ENCODE measurements at regions not wholly inside any gene's neighbourhood (a gene's known extent, or its start where the extent isn't known, plus 50 kb on each side); places are given as distances from the start of the nearest gene placed in this dataset.

- no peaks in the 10 kb centered on the region for H3K36me3 Mint-ChIP-seq (ENCODE audit: low read depth)
- H3K4me1 Mint-ChIP-seq: peaks cover 18% of the 10 kb centered on the region
- H3K27ac Mint-ChIP-seq: no peak overlapping the region
- POLR2A ChIA-PET: no interaction called here
- DNase-seq: no peak
- CTCF ChIA-PET: interaction anchor here (0.6 to 1.0 kb wide), 2 partner anchors 12 to 1573 kb away, joined by 3 to 4 read pairs; no protein-coding TSS in a partner anchor
- ATAC-seq: no peak
- no peaks in the 10 kb centered on the region for H3K27me3 Mint-ChIP-seq
- H3K4me3 Mint-ChIP-seq: no peak overlapping the region
- no peaks in the 10 kb centered on the region for H3K9me3 Mint-ChIP-seq (ENCODE audit: low read depth)
- intact Hi-C loops (cut with DNase I, micrococcal nuclease): no loop called here
Observed at GRCh38 chr9:72471096-72471495, 50.3 kb upstream of the TMC1 start.

DNA sequence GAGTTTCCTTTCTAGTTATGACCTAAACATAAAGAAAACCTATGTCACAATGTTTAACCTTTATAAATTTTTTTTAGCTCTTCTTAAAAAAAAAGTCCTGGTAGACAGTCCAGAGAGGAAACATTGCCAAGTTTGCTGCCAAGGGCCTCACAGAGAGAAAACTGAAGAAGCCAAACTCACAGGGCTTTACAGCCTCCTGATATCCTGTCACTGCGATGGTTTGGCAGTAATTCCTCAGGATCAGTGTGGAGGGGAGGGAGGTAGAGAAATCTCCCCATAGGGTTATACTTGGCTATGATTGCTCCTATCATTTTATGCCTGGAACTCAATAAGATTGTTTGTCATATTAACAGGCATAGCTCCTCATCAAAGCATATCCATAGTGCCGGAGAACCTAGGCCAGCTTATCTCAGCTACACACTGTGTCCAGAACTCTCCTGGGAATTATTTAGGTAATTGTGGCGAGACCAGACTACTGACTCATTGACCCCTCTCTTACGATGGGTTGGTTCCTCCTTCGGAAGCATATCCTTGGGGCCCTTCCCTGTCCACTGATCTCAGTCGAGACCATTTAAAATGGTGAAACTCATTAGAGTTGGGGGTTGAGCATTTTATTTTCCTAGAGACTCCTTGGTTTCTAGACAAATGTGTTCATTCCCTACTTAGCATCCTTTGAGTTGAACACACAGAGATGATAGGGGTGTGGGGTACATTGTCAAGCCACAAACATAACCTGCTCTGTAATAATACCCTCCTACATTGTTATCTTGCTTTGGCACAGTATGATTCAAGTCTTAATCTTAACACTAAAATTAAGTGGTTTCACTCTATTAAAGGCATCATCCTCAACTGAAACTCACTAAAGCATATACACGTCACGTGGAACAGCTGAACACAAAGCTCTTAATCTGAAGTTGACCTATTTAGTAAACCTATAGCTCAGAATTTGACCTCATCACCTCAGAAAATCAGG, 53.4 kb upstream of the TMC1 start:
- DNase-seq (no peak), ATAC-seq (peak; percentile 26)
- intact Hi-C loops (cut with DNase I, micrococcal nuclease): no loop called here

GRCh38 chr9:72465593-72465984, 55.8 kb upstream of the TMC1 start:
- H3K4me1 Mint-ChIP-seq: peaks cover 8% of the 10 kb centered on the region
- peaks cover 4% of the 10 kb centered on the region for H3K27me3 Mint-ChIP-seq
- ChIA-PET POLR2A (no interaction called here), CTCF (no interaction called here)
- H3K36me3 Mint-ChIP-seq (ENCODE audit: low read depth): no peaks in the 10 kb centered on the region
- ATAC-seq: no peak
- no peak for DNase-seq
- no peaks in the 10 kb centered on the region for H3K9me3 Mint-ChIP-seq (ENCODE audit: low read depth)
- intact Hi-C loops (cut with DNase I, micrococcal nuclease): no loop called here
- no peak overlapping the region for H3K27ac Mint-ChIP-seq
- H3K4me3 Mint-ChIP-seq: no peak overlapping the region

More for the DNA sequence above, 53.4 kb upstream of the TMC1 start:
- Mint-ChIP-seq H3K27me3 (peaks cover 4% of the 10 kb centered on the region), H3K9me3 (ENCODE audit: low read depth) (no peaks in the 10 kb centered on the region), H3K4me1 (peaks cover 11% of the 10 kb centered on the region), H3K36me3 (ENCODE audit: low read depth) (no peaks in the 10 kb centered on the region), H3K4me3 (no peak overlapping the region), H3K27ac (no peak overlapping the region)
- ChIA-PET POLR2A (no interaction called here), CTCF (no interaction called here)

DNA sequence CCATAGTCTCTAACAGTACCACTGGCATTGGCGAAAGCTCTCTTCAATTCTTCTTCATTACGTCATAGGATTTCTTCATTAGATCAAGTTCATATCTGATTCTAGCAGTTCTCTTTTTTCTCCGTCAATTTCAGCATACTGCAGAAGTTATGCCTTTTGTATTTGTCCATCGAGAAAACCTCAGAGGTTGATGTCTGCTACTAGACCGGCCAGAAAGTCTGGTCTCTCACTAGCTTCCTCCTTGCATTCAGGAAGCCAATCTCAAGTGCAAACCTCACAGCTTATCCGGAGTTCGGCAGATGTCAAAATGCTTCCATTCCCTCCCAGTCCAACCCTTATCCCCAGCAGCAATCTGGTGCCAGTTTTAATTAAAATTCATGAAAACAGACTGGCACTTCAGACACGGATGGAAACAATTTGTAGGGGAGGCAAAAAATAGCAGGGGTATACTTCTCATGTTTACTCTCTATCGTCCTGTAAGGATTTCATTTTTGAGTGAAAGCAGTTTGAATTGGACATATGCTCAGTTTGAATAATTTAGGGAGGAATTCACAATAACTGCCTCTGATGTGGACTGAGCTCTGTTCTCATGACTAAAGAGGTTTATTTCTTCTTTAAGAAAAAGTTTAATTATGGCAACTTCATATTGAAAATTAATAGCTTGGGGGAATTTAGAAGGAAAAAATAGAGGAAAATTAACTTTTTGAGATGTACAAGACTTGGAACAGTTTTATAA, 56.4 kb upstream of the TMC1 start:
- no peaks in the 10 kb centered on the region for H3K9me3 Mint-ChIP-seq (ENCODE audit: low read depth)
- peaks cover 8% of the 10 kb centered on the region for H3K4me1 Mint-ChIP-seq
- H3K36me3 Mint-ChIP-seq (ENCODE audit: low read depth): no peaks in the 10 kb centered on the region
- no peak overlapping the region for H3K4me3 Mint-ChIP-seq
- POLR2A ChIA-PET: no interaction called here
- DNase-seq (no peak), ATAC-seq (no peak)
- peaks cover 4% of the 10 kb centered on the region for H3K27me3 Mint-ChIP-seq
- intact Hi-C loops (cut with DNase I, micrococcal nuclease): no loop called here
- H3K27ac Mint-ChIP-seq: no peak overlapping the region
- CTCF ChIA-PET: no interaction called here

GRCh38 chr9:72462340-72462739, 59.1 kb upstream of the TMC1 start:
- ChIA-PET CTCF (no interaction called here), POLR2A (no interaction called here)
- intact Hi-C loops (cut with DNase I, micrococcal nuclease): no loop called here
- Mint-ChIP-seq H3K9me3 (ENCODE audit: low read depth) (no peaks in the 10 kb centered on the region), H3K4me3 (no peak overlapping the region), H3K36me3 (ENCODE audit: low read depth) (no peaks in the 10 kb centered on the region), H3K27me3 (peaks cover 4% of the 10 kb centered on the region), H3K27ac (no peak overlapping the region), H3K4me1 (peaks cover 16% of the 10 kb centered on the region)
- DNase-seq (no peak), ATAC-seq (no peak)

- POLR2A ChIA-PET: no interaction called here
- Mint-ChIP-seq H3K36me3 (ENCODE audit: low read depth) (no peaks in the 10 kb centered on the region), H3K4me1 (peaks cover 16% of the 10 kb centered on the region), H3K27me3 (peaks cover 4% of the 10 kb centered on the region), H3K9me3 (ENCODE audit: low read depth) (no peaks in the 10 kb centered on the region), H3K27ac (no peak overlapping the region), H3K4me3 (no peak overlapping the region)
- CTCF ChIA-PET: no interaction called here
- intact Hi-C loops (cut with DNase I, micrococcal nuclease): no loop called here
- ATAC-seq (no peak), DNase-seq (no peak)
Observed at GRCh38 chr9:72460342-72461312, 60.8 kb upstream of the TMC1 start.

DNA sequence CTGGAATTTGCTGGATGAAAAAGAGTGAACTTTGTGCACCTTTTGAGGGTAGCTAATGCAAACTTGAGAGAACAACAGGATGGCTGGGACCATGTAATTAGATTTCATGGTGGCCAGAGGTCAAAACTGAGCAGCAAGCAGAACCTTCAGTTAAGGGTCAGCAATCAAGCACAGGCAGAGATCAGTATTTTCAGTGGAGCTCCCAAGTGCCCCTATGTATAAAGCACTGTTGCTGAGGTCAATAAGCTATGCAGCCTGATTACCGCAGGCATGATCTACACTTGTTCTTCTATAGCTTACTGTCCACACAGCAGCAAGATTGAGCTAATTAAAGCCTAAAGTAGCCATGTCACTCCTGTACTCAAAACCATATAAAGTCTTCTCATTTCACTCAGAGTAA, 62.1 kb upstream of the TMC1 start:
- H3K27me3 Mint-ChIP-seq: no peaks in the 10 kb centered on the region
- H3K4me3 Mint-ChIP-seq: no peak overlapping the region
- H3K9me3 Mint-ChIP-seq (ENCODE audit: low read depth): no peaks in the 10 kb centered on the region
- no peaks in the 10 kb centered on the region for H3K36me3 Mint-ChIP-seq (ENCODE audit: low read depth)
- ChIA-PET POLR2A (no interaction called here), CTCF (interaction anchor here (1.5 kb wide), 1 partner anchor 12 kb away, joined by 3 read pairs; no protein-coding TSS in a partner anchor)
- no peak overlapping the region for H3K27ac Mint-ChIP-seq
- DNase-seq (no peak), ATAC-seq (no peak)
- H3K4me1 Mint-ChIP-seq: peaks cover 10% of the 10 kb centered on the region
- intact Hi-C loops (cut with DNase I, micrococcal nuclease): no loop called here

DNA sequence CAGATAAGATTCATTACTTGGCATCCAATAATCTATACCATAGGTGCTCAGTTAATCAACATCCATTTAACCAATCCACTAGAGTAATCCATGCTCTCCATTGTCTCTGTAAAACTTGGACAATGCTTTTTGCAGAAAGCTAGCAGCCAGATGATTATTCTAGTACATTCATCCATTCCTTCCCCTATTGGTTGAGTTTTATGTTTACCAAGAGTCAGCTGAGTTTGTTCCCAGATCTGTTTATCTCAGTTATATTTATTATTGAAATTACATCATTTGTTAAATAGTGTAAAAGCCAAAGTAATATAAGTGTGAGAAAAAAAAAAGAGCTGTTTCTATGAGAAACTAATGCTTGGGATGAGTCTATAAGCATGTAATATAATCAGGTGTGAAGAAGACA, 63.3 kb upstream of the TMC1 start:
- no peaks in the 10 kb centered on the region for H3K9me3 Mint-ChIP-seq (ENCODE audit: low read depth)
- H3K27me3 Mint-ChIP-seq: no peaks in the 10 kb centered on the region
- DNase-seq: no peak
- H3K27ac Mint-ChIP-seq: no peak overlapping the region
- no peaks in the 10 kb centered on the region for H3K36me3 Mint-ChIP-seq (ENCODE audit: low read depth)
- no peak for ATAC-seq
- ChIA-PET POLR2A (no interaction called here), CTCF (interaction anchor here (0.7 to 1.5 kb wide), 3 partner anchors 12 to 178 kb away, joined by 3 to 4 read pairs (median 3); no protein-coding TSS in a partner anchor)
- intact Hi-C loops (cut with DNase I, micrococcal nuclease): no loop called here
- H3K4me3 Mint-ChIP-seq: no peak overlapping the region
- H3K4me1 Mint-ChIP-seq: peaks cover 10% of the 10 kb centered on the region

- CTCF ChIA-PET: interaction anchor here (0.7 kb wide), 1 partner anchor 19 kb away, joined by 3 read pairs; no protein-coding TSS in a partner anchor
- ATAC-seq (no peak), DNase-seq (no peak)
- H3K4me3 Mint-ChIP-seq: no peak overlapping the region
- H3K36me3 Mint-ChIP-seq (ENCODE audit: low read depth): no peaks in the 10 kb centered on the region
- no peaks in the 10 kb centered on the region for H3K27me3 Mint-ChIP-seq
- H3K9me3 Mint-ChIP-seq (ENCODE audit: low read depth): no peaks in the 10 kb centered on the region
- POLR2A ChIA-PET: interaction anchor here (0.7 kb wide), 1 partner anchor 542 kb away, joined by 5 read pairs; no protein-coding TSS in a partner anchor
- peaks cover 10% of the 10 kb centered on the region for H3K4me1 Mint-ChIP-seq
- no peak overlapping the region for H3K27ac Mint-ChIP-seq
- intact Hi-C loops (cut with DNase I, micrococcal nuclease): no loop called here
Observed at GRCh38 chr9:72457366-72457765, 64.0 kb upstream of the TMC1 start.

DNA sequence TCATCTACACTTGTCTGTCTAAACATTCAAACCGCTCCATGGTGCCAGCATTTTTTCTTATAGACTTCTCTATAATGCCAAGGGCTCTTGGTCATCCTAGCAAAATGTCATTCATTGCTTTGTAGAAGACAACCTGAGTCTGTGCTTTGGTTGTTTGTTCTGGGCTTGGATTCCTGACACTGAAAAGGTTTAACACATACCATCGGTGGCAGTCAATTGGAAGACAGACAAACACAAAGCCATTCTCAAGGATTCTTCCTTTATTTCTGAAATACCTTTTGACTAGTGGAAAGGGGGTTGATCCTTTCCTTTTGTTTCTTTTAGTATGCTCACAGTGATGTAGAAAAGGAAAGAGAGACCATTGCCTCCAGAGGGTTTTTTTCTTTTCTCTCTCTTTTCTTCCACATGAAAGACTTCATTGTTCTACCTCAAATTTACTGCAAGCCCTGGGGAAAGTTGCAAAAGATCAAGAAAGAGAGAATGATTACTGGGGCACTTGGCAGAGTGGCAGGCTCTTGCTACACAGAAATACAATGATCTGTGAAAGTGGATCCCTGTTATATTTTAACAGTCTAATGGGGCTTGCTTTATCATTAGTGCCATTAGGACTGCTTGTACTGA, 66.4 kb upstream of the TMC1 start:
- ChIA-PET CTCF (no interaction called here), POLR2A (no interaction called here)
- intact Hi-C loops (cut with DNase I, micrococcal nuclease): no loop called here
- Mint-ChIP-seq H3K9me3 (ENCODE audit: low read depth) (no peaks in the 10 kb centered on the region), H3K27me3 (no peaks in the 10 kb centered on the region), H3K27ac (no peak overlapping the region), H3K4me1 (peaks cover 10% of the 10 kb centered on the region), H3K4me3 (no peak overlapping the region), H3K36me3 (ENCODE audit: low read depth) (no peaks in the 10 kb centered on the region)
- ATAC-seq: no peak
- no peak for DNase-seq

DNA sequence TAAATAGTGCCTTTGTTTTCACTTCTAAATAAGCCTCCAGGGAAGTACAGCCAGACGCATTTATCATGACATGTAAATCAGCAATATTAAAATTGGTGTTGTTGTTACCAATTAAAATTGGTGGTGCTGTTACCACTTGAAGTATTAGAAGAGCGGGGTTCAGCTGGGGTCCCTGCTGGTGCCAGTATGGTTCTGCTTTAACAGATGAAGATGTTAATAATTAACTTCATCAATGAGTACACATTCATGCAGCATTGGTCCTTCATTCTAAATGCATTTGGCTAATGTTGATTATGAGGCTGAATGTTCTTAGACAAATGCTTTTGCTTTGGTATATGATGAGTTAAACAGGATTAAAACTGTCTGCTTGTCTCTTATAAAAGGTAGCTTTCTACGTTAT, 67.6 kb upstream of the TMC1 start:
- no peak for ATAC-seq
- no peak overlapping the region for H3K4me3 Mint-ChIP-seq
- no peaks in the 10 kb centered on the region for H3K36me3 Mint-ChIP-seq (ENCODE audit: low read depth)
- H3K27me3 Mint-ChIP-seq: peaks cover 1% of the 10 kb centered on the region
- H3K4me1 Mint-ChIP-seq: peaks cover 9% of the 10 kb centered on the region
- ChIA-PET POLR2A (no interaction called here), CTCF (no interaction called here)
- intact Hi-C loops (cut with DNase I, micrococcal nuclease): no loop called here
- H3K9me3 Mint-ChIP-seq (ENCODE audit: low read depth): no peaks in the 10 kb centered on the region
- no peak for DNase-seq
- H3K27ac Mint-ChIP-seq: no peak overlapping the region

Measured in activated CD4-positive, alpha-beta T cell treated with anti-CD3 and anti-CD28 coated beads for 36 hours (primary cell).